ENCODE measurements at regions not wholly inside any gene's neighbourhood (a gene's known extent, or its start where the extent isn't known, plus 50 kb on each side); places are given as distances from the start of the nearest gene placed in this dataset.

- Histone ChIP-seq H3K4me3 (ENCODE audit: low read length, poor library complexity, severe bottlenecking) (no peak overlapping the region), H3K36me3 (ENCODE audit: insufficient read depth, low read length) (no peaks in the 10 kb centered on the region), H3K9me2 (replicated peaks; ENCODE audit: low read depth, low read length) (no peaks in the 10 kb centered on the region), H3K27me3 (ENCODE audit: insufficient read depth, low read length, poor library complexity, severe bottlenecking) (no peaks in the 10 kb centered on the region), H3K4me2 (ENCODE audit: low read depth, low read length, poor library complexity, severe bottlenecking) (no peak overlapping the region), H4K20me1 (ENCODE audit: insufficient read depth, low read length, poor library complexity, severe bottlenecking) (no peaks in the 10 kb centered on the region), H3K4me1 (ENCODE audit: insufficient read depth, low read length, poor library complexity, severe bottlenecking) (peaks cover 5% of the 10 kb centered on the region), H3K79me2 (ENCODE audit: insufficient read depth, low read length) (no peaks in the 10 kb centered on the region), H2AFZ (ENCODE audit: low read length) (no peak overlapping the region), H3K9me3 (ENCODE audit: insufficient read depth, low read depth, low read length) (no peaks in the 10 kb centered on the region), H3K9ac (ENCODE audit: low read depth, low read length, poor library complexity, severe bottlenecking) (no peak overlapping the region), H3F3A (ENCODE audit: low read depth) (no peaks in the 10 kb centered on the region)
- TF ChIP-seq EZH2phosphoT487 (IDR thresholded peaks at IDR 0.05; ENCODE audit: borderline replicate concordance): no peak
- TF ChIP-seq, protein P1, sequence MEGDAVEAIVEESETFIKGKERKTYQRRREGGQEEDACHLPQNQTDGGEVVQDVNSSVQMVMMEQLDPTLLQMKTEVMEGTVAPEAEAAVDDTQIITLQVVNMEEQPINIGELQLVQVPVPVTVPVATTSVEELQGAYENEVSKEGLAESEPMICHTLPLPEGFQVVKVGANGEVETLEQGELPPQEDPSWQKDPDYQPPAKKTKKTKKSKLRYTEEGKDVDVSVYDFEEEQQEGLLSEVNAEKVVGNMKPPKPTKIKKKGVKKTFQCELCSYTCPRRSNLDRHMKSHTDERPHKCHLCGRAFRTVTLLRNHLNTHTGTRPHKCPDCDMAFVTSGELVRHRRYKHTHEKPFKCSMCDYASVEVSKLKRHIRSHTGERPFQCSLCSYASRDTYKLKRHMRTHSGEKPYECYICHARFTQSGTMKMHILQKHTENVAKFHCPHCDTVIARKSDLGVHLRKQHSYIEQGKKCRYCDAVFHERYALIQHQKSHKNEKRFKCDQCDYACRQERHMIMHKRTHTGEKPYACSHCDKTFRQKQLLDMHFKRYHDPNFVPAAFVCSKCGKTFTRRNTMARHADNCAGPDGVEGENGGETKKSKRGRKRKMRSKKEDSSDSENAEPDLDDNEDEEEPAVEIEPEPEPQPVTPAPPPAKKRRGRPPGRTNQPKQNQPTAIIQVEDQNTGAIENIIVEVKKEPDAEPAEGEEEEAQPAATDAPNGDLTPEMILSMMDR (conservative IDR thresholded peaks at IDR 0.05; ENCODE audit: low read length): no peak
Measured at GRCh38 chr13:78712831-78713230, 53.9 kb upstream of the OBI1 start.

DNA sequence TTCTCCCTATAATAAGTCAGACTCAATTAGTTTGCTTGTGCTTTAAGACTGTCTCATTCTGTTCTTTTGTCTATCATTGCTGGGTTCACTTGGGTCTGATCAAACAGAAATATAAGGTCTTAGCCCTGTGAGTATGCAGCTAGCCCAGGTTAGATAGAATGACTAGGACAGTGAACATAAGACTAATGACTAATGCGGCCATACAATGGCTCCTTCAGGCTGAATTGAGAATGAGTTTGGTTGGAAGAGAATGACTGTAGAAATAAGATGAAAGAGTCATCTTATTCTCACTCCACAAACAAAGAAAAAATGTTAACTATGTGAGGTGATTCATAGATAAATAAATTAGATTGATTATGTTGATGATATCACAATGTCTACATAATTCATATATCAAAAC is 50.1 kb upstream of the OBI1 start:
- no peaks in the 10 kb centered on the region for H3K79me2 ChIP-seq (ENCODE audit: insufficient read depth, low read length)
- no peaks in the 10 kb centered on the region for H3K4me1 ChIP-seq (ENCODE audit: insufficient read depth, low read length, poor library complexity, severe bottlenecking)
- H3F3A ChIP-seq (ENCODE audit: low read depth): no peaks in the 10 kb centered on the region
- no peaks in the 10 kb centered on the region for H3K9me2 ChIP-seq (replicated peaks; ENCODE audit: low read depth, low read length)
- H3K9me3 ChIP-seq (ENCODE audit: insufficient read depth, low read depth, low read length): no peaks in the 10 kb centered on the region; the same call in 1 of the 2 replicates
- TF ChIP-seq, protein P1 (conservative IDR thresholded peaks at IDR 0.05; ENCODE audit: low read length): no peak
- no peak for TF ChIP-seq EZH2phosphoT487 (IDR thresholded peaks at IDR 0.05; ENCODE audit: borderline replicate concordance)
- H3K27me3 ChIP-seq (ENCODE audit: insufficient read depth, low read length, poor library complexity, severe bottlenecking): no peaks in the 10 kb centered on the region
- H4K20me1 ChIP-seq (ENCODE audit: insufficient read depth, low read length, poor library complexity, severe bottlenecking): no peaks in the 10 kb centered on the region
- H3K4me3 ChIP-seq (ENCODE audit: low read length, poor library complexity, severe bottlenecking): no peak overlapping the region
- H2AFZ ChIP-seq (ENCODE audit: low read length): no peak overlapping the region
- no peak overlapping the region for H3K4me2 ChIP-seq (ENCODE audit: low read depth, low read length, poor library complexity, severe bottlenecking)
- H3K36me3 ChIP-seq (ENCODE audit: insufficient read depth, low read length): no peaks in the 10 kb centered on the region
- H3K9ac ChIP-seq (ENCODE audit: low read depth, low read length, poor library complexity, severe bottlenecking): no peak overlapping the region
